G401 (cell line): ENCODE measurements at regions not wholly inside any gene's neighbourhood (a gene's known extent, or its start where the extent isn't known, plus 50 kb on each side); places are given as distances from the start of the nearest gene placed in this dataset.

ENCODE experiments used
- DNase-seq: peaks from one replicate; pipeline ENCODE4 v3.0.0-alpha.2; 2015; ENCODE audit warnings: low spot score
- in situ Hi-C: cut with HindIII; loops from 2 replicates; pipeline ENCODE4 v1.10.0; 2016; ENCODE audit warnings: low sequenced_read_pairs, mixed read lengths

DNA sequence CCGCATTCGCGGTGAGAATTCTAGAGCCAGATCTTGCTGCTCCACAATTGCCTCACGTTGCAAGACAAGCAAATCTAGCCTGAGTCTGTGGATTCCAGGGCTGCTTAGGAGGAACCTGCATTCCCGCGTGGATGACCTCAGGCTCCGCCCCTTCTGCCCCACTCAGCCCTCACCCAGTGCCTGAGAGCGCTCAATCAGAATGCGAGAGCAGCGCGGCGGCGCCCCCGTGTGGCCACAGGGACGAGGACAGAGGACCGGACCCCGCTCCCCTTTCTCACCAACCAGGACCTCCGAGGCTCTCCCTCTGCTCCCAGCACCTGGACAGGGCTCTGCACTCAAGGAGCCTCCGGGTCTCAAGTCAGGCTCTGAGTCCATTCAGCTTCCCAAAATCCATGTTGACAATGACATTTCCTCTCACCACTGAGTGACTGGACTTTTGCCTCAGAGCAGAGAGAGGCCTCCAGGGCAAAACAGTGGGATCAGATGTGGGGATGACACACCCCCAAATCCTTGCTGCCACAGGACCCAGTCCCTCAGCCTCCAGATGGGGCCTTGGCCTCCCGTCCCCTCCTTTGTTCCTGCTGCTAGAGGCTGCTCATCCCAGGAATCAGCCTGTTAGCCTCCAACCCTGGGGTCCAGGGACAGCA lies 52.0 kb downstream of the RPP21 start:
- peak; percentile 75 for DNase-seq
- in situ Hi-C loops, result no loop called here

GRCh38 chr6:30397697-30398096 lies 52.7 kb downstream of the RPP21 start:
- in situ Hi-C loops, result no loop called here
- DNase-seq, result no peak

DNA sequence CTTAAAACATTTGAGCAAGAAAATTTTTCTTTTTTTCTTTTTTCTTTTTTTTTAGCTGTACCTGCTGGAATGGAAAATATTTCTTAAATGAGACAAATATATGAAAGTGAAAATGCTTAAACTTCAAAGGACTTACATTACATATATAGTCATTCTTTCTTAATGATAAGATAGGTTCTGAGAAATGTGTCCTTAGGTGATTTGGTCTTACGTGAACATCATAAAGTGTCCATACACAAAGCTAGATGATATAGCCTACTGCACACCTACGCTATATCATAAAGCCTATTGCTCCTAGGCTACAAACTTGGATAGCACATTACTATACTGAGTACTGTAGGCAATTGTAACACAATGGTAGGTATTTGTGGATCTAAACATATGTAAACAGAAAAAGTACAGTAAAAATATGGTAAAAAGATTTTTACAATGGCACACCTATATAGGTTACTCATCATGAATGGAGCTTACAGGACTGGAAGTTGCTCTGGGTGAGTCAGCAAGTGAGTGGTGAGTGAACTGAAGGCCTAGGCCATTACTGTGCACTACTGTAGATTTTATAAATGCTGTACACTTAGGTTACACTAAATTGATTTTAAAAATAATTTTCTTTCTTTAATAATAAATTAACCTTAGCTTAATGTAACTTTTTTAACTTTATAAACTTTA lies 54.6 kb downstream of the RPP21 start:
- DNase-seq, result no peak
- in situ Hi-C loops, result no loop called here

DNA sequence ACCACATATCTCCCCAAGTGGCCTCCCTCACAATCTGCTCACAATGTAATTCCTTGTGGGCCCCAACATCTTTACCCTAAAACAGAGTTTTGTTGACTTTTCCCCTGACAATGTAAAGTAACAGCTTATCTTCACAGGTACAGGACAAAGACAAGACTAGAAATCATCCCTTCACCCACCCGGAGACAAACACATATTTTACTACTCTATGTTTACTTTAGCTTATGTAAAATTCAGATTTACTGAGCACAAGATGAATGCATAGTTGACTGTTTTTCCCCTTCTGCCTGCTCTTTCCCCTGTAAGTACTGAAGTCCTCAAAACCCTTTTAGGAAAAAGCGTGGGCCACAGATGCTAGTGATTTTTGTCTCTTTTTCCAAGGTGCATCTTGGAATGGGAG lies 61.0 kb downstream of the RPP21 start:
- in situ Hi-C loops, result no loop called here
- no peak for DNase-seq

- in situ Hi-C loops, result no loop called here
- no peak for DNase-seq
Measured at GRCh38 chr6:30409184-30409583, 64.2 kb downstream of the RPP21 start.

GRCh38 chr6:30411515-30412207 lies 66.7 kb downstream of the RPP21 start:
- peak; percentile 35 for DNase-seq

GRCh38 chr6:30418448-30418847 lies 70.9 kb upstream of the HLA-E start:
- DNase-seq, result no peak
- in situ Hi-C loops, result no loop called here

More at GRCh38 chr6:30411515-30412207, 66.7 kb downstream of the RPP21 start:
- in situ Hi-C loops, result no loop called here

GRCh38 chr6:30424549-30424948 lies 64.8 kb upstream of the HLA-E start:
- no peak for DNase-seq
- in situ Hi-C loops, result no loop called here
